ENCODE measurements at regions not wholly inside any gene's neighbourhood (a gene's known extent, or its start where the extent isn't known, plus 50 kb on each side); places are given as distances from the start of the nearest gene placed in this dataset.
A peak's percentile ranks its signal among the peaks of the same experiment; 100 is the strongest.

DNA sequence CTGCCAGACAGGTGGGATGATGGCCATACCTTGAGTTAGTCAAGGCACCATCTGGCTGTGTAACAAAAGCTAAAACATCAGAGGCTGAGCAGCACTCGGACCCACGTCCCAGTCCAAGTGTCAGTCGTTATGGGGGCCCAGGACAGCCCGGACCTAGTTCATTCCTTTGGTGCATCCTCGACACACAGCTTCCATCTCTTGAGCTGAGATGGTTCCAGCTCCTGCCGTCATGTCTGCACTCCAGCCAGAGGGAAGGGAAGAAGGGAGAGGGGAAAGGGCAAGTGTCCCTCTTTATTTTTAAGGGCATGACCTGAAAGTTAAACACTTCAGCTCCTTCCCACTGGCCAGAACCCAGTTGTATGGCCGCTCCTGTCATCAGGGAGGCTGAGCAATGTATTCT, 218.0 kb downstream of the SEC14L1 start:
- no peak for TF ChIP-seq ZFX (IDR thresholded peaks at IDR 0.05)
- TF ChIP-seq CTCF (conservative IDR thresholded peaks at IDR 0.05): no peak

GRCh38 chr17:77359236-77359635, 218.5 kb downstream of the SEC14L1 start:
- TF ChIP-seq ZFX (IDR thresholded peaks at IDR 0.05): no peak
- no peak for TF ChIP-seq CTCF (conservative IDR thresholded peaks at IDR 0.05)
- H3K27ac ChIP-seq: no peak overlapping the region

More for the DNA sequence above, 218.0 kb downstream of the SEC14L1 start:
- H3K27ac ChIP-seq: no peak overlapping the region

DNA sequence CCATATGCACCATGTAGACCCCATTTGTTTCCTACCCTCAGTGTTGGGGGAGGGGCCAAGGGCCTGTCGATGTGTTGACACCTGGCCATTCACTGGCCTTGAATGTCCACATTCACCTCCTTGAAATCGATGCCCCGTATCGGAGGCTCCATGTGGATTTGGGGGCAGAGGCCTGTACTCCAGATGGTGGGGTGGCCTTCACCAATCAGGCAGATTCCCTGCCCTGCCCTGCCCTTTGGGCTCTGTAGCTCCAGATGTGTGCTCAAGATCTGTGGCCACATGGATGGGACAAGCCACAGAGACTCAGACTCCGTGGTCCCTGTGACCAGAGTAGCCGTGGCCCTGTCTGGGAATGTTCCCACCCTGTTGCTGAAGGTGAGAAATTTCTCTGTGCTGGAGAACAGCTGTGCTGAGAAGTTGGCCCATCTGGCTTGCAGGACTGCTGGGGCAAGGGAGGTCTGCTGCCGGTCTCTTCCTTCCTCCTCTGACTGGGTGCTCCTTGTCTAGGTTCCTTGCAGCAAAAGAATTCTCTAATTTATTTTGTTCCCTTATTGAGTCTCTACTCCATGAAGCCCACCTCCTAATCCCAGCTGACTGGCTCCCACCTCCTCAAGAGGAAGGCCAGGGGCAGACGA, 221.3 kb downstream of the SEC14L1 start:
- TF ChIP-seq ZFX (IDR thresholded peaks at IDR 0.05): no peak
- TF ChIP-seq CTCF (conservative IDR thresholded peaks at IDR 0.05): no peak
- 0 out of 2 replicates have a peak overlapping the region, but pooled peaks have one; percentile 6 for H3K27ac ChIP-seq

DNA sequence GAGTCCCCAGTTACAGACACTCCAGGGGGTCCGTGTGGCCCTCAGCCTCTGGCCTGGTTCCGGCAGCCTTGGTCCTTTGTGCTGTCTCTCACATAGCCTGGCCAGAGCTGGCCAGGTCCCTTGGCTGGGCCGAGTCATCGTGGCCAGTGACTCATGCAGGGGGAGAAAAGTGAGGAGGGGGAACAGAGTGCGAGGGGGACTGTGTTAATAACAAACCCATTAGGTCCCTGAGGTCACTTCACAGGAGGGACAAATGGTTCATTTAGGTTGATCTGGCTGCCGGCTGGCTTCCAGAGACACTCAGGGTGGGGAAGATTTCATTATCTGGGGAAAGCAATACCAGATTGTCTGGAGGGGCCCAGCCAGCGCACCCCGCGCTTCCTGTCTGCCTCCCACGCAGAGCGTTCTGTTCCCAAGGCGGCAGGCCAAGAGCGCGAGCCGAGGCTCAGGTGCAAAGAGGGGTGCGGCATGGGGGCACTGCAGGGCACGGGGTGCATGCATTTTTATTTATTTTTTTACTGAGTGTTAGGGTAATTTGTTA, 223.1 kb downstream of the SEC14L1 start:
- H3K27ac ChIP-seq: no peak overlapping the region
- no peak for TF ChIP-seq CTCF (conservative IDR thresholded peaks at IDR 0.05)
- no peak for TF ChIP-seq ZFX (IDR thresholded peaks at IDR 0.05)

- TF ChIP-seq CTCF (conservative IDR thresholded peaks at IDR 0.05) (no peak), ZFX (IDR thresholded peaks at IDR 0.05) (no peak)
- H3K27ac ChIP-seq: no peak overlapping the region
Observed at GRCh38 chr17:77364381-77364911, 223.7 kb downstream of the SEC14L1 start.

- H3K27ac ChIP-seq: peak overlapping the region; percentile 14
- TF ChIP-seq ZFX (IDR thresholded peaks at IDR 0.05) (no peak), CTCF (conservative IDR thresholded peaks at IDR 0.05) (no peak)
Observed at GRCh38 chr17:77364941-77365583, 224.3 kb downstream of the SEC14L1 start.

GRCh38 chr17:77365584-77366186, 224.9 kb downstream of the SEC14L1 start:
- TF ChIP-seq CTCF (conservative IDR thresholded peaks at IDR 0.05) (no peak), ZFX (IDR thresholded peaks at IDR 0.05) (no peak)
- H3K27ac ChIP-seq: peak overlapping the region; percentile 14

Data from C4-2B (cell line).